Activated CD4-positive, alpha-beta T cell treated with anti-CD3 and anti-CD28 coated beads for 4 hours (primary cell): ENCODE measurements at regions not wholly inside any gene's neighbourhood (a gene's known extent, or its start where the extent isn't known, plus 50 kb on each side); places are given as distances from the start of the nearest gene placed in this dataset.
"Not testable (repeated sequence)": the region's sequence is repeated elsewhere in the genome, so short reads cannot be mapped to it uniquely, and the experiment has no call there.

ENCODE experiments used
- DNase-seq, 2 donors: peaks; one replicate each; pipeline ENCODE4 v3.0.0-alpha.2; 2020

GRCh38 chr16:9014389-9014788 is 50.7 kb upstream of the USP7 start:
- no peak for DNase-seq

- DNase-seq, result no peak
These were observed 51.8 kb upstream of the USP7 start for GRCh38 chr16:9015489-9015888.

GRCh38 chr16:9016005-9016404 is 52.3 kb upstream of the USP7 start:
- DNase-seq, result not testable (repeated sequence)

GRCh38 chr16:9016824-9017223 is 53.1 kb upstream of the USP7 start:
- no peak for DNase-seq

DNA sequence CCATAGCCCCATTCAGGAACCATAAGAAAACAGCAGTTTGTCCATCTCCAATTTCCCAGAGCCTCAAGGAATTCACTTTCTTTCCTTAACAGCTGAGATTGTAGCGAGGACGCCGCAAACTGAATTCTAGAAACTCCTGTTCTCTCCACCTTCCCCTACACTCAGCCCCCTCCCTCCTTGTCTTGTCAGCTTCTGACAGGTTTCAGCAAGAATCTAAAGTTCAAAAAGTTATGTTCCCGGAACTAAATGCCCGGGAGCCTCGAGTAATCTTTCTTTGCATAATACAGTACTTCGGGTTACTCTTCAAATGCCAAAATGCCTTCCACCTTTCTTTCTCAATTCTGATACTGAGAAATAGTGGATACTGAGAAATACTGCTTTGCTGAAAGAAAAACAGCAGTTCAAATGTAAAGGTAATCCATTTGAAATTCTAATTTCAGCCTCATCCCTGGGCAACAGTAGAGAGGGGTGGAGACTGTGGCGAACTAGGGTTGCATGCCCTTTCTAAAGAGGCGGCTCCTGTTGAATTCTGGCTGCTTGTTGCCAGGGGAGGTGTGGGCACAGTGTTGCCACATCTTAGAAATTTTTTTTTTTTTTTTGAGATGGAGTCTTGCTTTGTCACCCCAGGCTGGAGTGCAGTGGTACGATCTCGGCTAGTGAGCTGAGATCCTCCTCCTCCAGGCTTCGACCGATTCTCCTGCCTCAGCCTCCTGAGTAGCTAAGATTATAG is 63.5 kb upstream of the USP7 start:
- no peak for DNase-seq

DNA sequence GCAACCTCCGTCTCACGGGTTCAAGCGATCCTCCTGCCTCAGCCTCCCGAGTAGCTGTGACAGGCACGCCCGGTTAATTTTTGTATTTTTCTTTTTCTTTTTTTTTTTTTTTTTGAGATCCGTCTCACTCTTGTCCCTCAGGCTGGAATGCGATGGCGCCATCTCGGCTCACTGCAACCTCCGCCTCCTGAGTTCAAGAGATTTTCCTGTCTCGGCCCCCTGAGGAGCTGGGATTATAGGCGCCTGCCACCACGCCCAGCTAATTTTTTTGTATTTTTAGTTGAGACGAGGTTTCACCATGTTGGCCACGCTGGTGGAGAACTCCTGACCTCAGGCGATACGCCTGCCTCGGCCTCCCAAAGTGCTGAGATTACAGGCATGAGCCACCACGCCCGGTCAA is 63.0 kb upstream of the HAPSTR1 start:
- DNase-seq, result not testable (repeated sequence)

DNA sequence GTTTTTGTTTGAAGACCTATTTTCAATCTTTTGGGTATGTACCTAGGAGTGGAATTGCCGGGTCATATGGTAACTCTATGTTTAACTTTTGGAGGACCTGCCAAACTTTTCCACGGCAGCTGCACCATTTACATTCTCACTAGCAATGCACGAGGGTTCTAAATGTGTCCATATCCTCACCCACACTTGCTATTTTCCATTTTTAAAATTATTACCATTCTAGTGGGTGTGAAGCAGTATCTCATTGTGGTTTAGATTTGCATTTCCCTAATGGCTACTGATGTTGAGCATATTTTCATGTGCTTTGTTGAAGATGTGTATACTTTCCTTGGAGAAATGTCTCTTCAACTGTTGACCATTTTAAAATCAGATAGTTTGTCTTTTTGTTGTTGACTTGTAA is 60.3 kb upstream of the HAPSTR1 start:
- DNase-seq, result no peak

DNA sequence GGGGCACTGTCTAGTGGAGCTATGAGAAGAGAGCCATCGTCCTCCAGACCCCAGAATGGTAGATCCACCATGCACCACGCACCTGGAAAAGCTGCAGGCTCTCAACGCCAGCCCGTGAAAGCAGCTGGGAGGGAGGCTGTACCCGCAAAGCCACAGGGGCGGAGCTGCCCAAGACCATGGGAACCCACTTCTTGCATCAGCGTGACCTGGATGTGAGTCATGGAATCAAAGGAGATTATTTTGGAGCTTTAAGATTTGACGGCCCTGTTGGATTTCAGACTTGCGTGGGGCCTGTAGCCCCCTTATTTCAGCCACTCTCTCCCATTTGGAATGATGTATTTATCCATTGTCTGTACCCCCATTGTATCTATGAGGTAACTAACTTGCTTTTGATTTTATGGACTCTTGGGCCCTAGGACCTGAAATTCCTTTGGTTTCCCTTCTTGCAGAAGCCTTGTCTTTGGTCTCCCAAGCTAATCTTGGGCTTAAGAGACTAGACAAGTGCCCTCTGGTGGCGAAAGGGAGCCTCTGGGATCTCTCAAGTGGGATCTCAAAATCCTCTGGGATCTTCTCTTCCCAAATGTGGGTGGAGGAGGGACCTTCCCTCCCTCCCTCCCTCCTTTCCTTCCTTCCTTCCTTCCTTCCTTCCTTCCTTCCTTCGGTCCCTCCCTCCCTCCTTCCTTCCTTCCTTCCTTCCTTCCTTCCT is 58.2 kb upstream of the HAPSTR1 start:
- peak in 1 of 2 donors; percentile 11 for DNase-seq

GRCh38 chr16:9034056-9034455 is 57.4 kb upstream of the HAPSTR1 start:
- no peak for DNase-seq

GRCh38 chr16:9035996-9036395 is 55.4 kb upstream of the HAPSTR1 start:
- no peak for DNase-seq

- DNase-seq, result no peak
These were observed 52.2 kb upstream of the HAPSTR1 start for GRCh38 chr16:9039210-9039609.

DNA sequence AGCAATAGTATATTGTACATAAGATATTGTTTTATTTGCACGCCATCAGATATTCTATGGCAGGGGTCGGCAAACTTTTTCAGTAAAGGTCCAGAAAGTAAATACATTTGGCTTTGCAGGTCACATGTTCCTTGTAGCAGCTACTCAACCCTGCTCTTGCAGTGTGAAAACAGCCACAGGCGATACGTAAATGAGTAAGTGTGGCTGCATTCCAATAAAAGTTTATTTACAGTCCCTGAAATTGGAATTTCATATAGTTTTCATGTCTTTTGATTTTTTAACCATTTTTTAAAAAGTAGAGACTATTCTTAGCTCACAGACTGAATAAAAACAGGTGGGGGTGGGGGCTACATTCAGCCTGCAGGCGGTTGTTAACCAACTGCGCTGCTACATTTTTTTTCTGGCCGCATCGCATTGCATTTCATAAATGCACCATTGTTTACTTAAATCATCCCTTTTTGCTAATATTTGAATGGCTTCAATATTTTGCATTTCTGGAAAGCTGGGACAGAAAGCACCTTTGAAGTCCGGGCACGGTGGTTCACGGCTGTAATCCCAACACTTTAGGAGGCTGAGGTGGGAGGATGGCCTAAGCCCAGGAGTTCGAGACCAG is 50.5 kb upstream of the HAPSTR1 start:
- DNase-seq, result no peak
